K562 (cell line): ENCODE measurements at regions not wholly inside any gene's neighbourhood (a gene's known extent, or its start where the extent isn't known, plus 50 kb on each side); places are given as distances from the start of the nearest gene placed in this dataset.
A peak's percentile ranks its signal among the peaks of the same experiment; 100 is the strongest.

Source experiments
- ARID3A ChIP-seq: IDR thresholded peaks from 2 replicates; pipeline ENCODE4 v1.6.1; 2012; ENCODE audit warnings: low read depth, low read length, improper control_type of control experiment, borderline replicate concordance
- CTCF ChIP-seq, 3 experiments: IDR thresholded peaks in 2 of 3; conservative IDR thresholded peaks in 1 of 3; 2 replicates each; pipeline ENCODE4 v1.5.1; 2011 to 2012; ENCODE audit warnings: low read length in 3 of 3, mild to moderate bottlenecking in 3 of 3, control low read depth in 2 of 3, improper control_type of control experiment in 1 of 3, inconsistent platforms in 1 of 3, low read depth in 1 of 3, mixed read lengths in 1 of 3, moderate library complexity in 1 of 3; ENCODE audit not compliant: insufficient read depth in 2 of 3
- HCFC1 ChIP-seq: IDR thresholded peaks from 2 replicates; pipeline ENCODE4 v1.6.1; 2012; ENCODE audit warnings: low read depth, low read length, improper control_type of control experiment
- HDAC2 ChIP-seq: fragments of 450-650 bp; IDR thresholded peaks from 2 replicates; pipeline ENCODE4 v1.6.1; 2016; ENCODE audit warnings: mild to moderate bottlenecking
- HES1 ChIP-seq: fragments of 450-650 bp; IDR thresholded peaks from 2 replicates; pipeline ENCODE4 v1.6.1; 2016; ENCODE audit warnings: low read depth, mild to moderate bottlenecking, moderate library complexity
- HINFP ChIP-seq: fragments of 450-650 bp; conservative IDR thresholded peaks from 2 replicates; pipeline ENCODE4 v1.6.1; 2016; ENCODE audit warnings: missing genetic modification characterization, low read depth, mild to moderate bottlenecking, control low read depth, missing compliant biosample characterization
- KAT8 ChIP-seq: fragments of 450-650 bp; IDR thresholded peaks from 2 replicates; pipeline ENCODE4 v1.6.1; 2016; ENCODE audit warnings: low read depth, mild to moderate bottlenecking
- MECOM ChIP-seq: fragments of 250-450 bp; sonication (Bioruptor Pico); IDR thresholded peaks from 2 replicates; pipeline ENCODE4 v1.8.0; 2022; ENCODE audit warnings: inconsistent platforms
- PPARD ChIP-seq: fragments of 250-450 bp; sonication (Bioruptor Pico); IDR thresholded peaks from 2 replicates; pipeline ENCODE4 v1.8.0; 2022; ENCODE audit warnings: inconsistent platforms, mild to moderate bottlenecking, moderate library complexity
- RBFOX2 ChIP-seq: fragments of 200-400 bp; formaldehyde crosslinking; IDR thresholded peaks from 2 replicates; pipeline ENCODE4 v1.6.1; 2017; ENCODE audit warnings: low read depth, mild to moderate bottlenecking, low read length, moderate library complexity
- RFX7 ChIP-seq: fragments of 250-450 bp; sonication (Bioruptor Pico); IDR thresholded peaks from 2 replicates; pipeline ENCODE4 v1.5.1; 2021; ENCODE audit warnings: mild to moderate bottlenecking
- SETDB1 ChIP-seq: IDR thresholded peaks from one replicate; pipeline ENCODE4 v1.6.1; 2012; ENCODE audit warnings: low read length, control low read depth, inconsistent platforms
- SREBF1 ChIP-seq: fragments of 150-350 bp; IDR thresholded peaks from 2 replicates; pipeline ENCODE4 v1.6.1; 2014; ENCODE audit warnings: antibody characterized with exemption, low read depth, low read length, borderline replicate concordance
- TAF9B ChIP-seq: fragments of 450-650 bp; IDR thresholded peaks from 2 replicates; pipeline ENCODE4 v1.6.1; 2018; ENCODE audit warnings: mild to moderate bottlenecking; ENCODE audit not compliant: partially characterized antibody
- ZFPM2 ChIP-seq: fragments of 250-450 bp; sonication (Bioruptor Pico); IDR thresholded peaks from 2 replicates; pipeline ENCODE4 v1.5.1; 2022; ENCODE audit warnings: mild to moderate bottlenecking
- ZNF121 ChIP-seq: sonication (generic); formaldehyde crosslinking; conservative IDR thresholded peaks from 2 replicates; pipeline ENCODE4 v1.8.0; 2022; ENCODE audit warnings: missing genetic modification reagents
- ZNF175 ChIP-seq: fragments of 200-800 bp; sonication (Bioruptor generic); IDR thresholded peaks from 2 replicates; pipeline ENCODE4 v1.6.1; 2016; ENCODE audit warnings: low read depth, mild to moderate bottlenecking, missing genetic modification characterization, missing compliant biosample characterization
- ZNF384 ChIP-seq: IDR thresholded peaks from 2 replicates; pipeline ENCODE4 v1.6.1; 2012; ENCODE audit warnings: low read depth, low read length, improper control_type of control experiment
- ZNF740 ChIP-seq, 3 experiments: fragments of 200-800 bp in 1 of 3; sonication (Bioruptor generic) in 1 of 3; sonication (generic) in 1 of 3; formaldehyde crosslinking in 1 of 3; IDR thresholded peaks; 2 replicates each; pipeline versions ENCODE4 v1.6.1 to v1.8.0; 2016 to 2022; ENCODE audit warnings: mild to moderate bottlenecking in 2 of 3, missing compliant biosample characterization in 2 of 3, missing genetic modification characterization in 2 of 3, missing genetic modification reagents in 1 of 3

GRCh38 chr6:28709478-28710349 lies 184.0 kb downstream of the GPX5 start (continued):
- TF ChIP-seq ARID3A, result 0 out of 2 replicates have a peak, but pooled peaks have one; percentile 31
- 0 out of 6 replicates have a peak, but pooled peaks of 1 of the 3 experiments have one; percentile 13 for TF ChIP-seq CTCF (IDR thresholded peaks at IDR 0.05 in 2 of 3, conservative IDR thresholded peaks at IDR 0.05 in 1 of 3; ENCODE audit: insufficient read depth in 2 of 3, low read depth in 1 of 3, low read length in 3 of 3)
- 0 out of 2 replicates have a peak, but pooled peaks have one; percentile 19 for TF ChIP-seq HDAC2
- TF ChIP-seq MECOM (CRISPR knock-in tag), result 0 out of 2 replicates have a peak, but pooled peaks have one; percentile 3
- no peak for TF ChIP-seq ZFPM2 (CRISPR knock-in tag)
- TF ChIP-seq KAT8, result no peak
- TF ChIP-seq RBFOX2, result peak; percentile 28; the same call in 1 of the 2 replicates
- TF ChIP-seq HCFC1, result peak; percentile 12; the same call in 1 of the 2 replicates
- TF ChIP-seq ZNF740 (CRISPR knock-in tag; IDR thresholded peaks at IDR 0.05), result peak; percentile 85
- peak in 1 of 2 experiments; percentile 14; a peak in 1 of 4 replicates for TF ChIP-seq ZNF740 (tag; IDR thresholded peaks at IDR 0.05)
- peak; percentile 71 for TF ChIP-seq TAF9B
- TF ChIP-seq HES1, result 0 out of 2 replicates have a peak, but pooled peaks have one; percentile 20
- peak; percentile 18 for TF ChIP-seq SETDB1
- 0 out of 2 replicates have a peak, but pooled peaks have one; percentile 59 for TF ChIP-seq RFX7 (CRISPR knock-in tag)
- TF ChIP-seq SREBF1, result no peak
- TF ChIP-seq ZNF175 (CRISPR knock-in tag), result no peak; the same call in 1 of the 2 replicates
- TF ChIP-seq HINFP (tag), result 0 out of 2 replicates have a peak, but pooled peaks have one; percentile 26
- TF ChIP-seq ZNF384, result no peak
- TF ChIP-seq ZNF121 (CRISPR knock-in tag), result no peak
- no peak for TF ChIP-seq PPARD (CRISPR knock-in tag)
